Dendritic cell treated with granulocyte-macrophage colony-stimulating factor and Interleukin-4, amounts not matched to agents 40 ng/mL and 50 ng/mL, for 4 days (primary cell): ENCODE measurements at regions not wholly inside any gene's neighbourhood (a gene's known extent, or its start where the extent isn't known, plus 50 kb on each side); places are given as distances from the start of the nearest gene placed in this dataset.

Experiments used
- H3K27ac Mint-ChIP-seq: one replicate; pipeline ENCODE4 v1.8.0; 2022; ENCODE audit warnings: mild to moderate bottlenecking, mixed read lengths
- H3K27me3 Mint-ChIP-seq: one replicate; pipeline ENCODE4 v1.8.0; 2022; ENCODE audit warnings: mild to moderate bottlenecking, mixed read lengths
- H3K36me3 Mint-ChIP-seq: one replicate; pipeline ENCODE4 v1.8.0; 2022; ENCODE audit warnings: low read depth, mixed read lengths
- H3K4me1 Mint-ChIP-seq: one replicate; pipeline ENCODE4 v1.8.0; 2022; ENCODE audit warnings: low read depth, mixed read lengths
- H3K4me3 Mint-ChIP-seq: one replicate; pipeline ENCODE4 v1.8.0; 2022; ENCODE audit warnings: mild to moderate bottlenecking, moderate library complexity, mixed read lengths
- H3K9me3 Mint-ChIP-seq: one replicate; pipeline ENCODE4 v1.8.0; 2022; ENCODE audit warnings: mixed read lengths
- intact Hi-C: fragments of 100-400 bp; cut with micrococcal nuclease; formaldehyde crosslinking; loops from one replicate; pipeline ENCODE4 v1.15.0; 2022

DNA sequence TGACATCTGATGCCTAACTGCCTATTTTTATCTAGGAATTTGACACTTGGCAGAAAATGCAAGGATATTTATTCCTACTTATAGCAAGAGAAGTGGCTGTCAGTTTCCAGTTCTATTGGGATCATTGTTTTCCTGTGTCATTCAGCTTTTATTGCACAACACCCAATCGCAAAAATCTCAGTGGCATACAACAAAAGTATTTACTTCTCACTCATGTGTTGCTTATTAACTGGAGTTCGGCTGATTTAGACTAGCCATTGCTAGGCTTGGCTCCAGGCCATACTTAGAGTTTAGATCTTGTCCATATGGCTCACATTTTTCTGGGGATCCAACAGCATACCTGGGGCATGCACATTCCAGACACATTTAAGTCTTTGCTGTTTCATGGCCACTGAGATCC is 218.6 kb upstream of the SYT1 start:
- no peak overlapping the region for H3K4me3 Mint-ChIP-seq
- no peak overlapping the region for H3K27ac Mint-ChIP-seq

DNA sequence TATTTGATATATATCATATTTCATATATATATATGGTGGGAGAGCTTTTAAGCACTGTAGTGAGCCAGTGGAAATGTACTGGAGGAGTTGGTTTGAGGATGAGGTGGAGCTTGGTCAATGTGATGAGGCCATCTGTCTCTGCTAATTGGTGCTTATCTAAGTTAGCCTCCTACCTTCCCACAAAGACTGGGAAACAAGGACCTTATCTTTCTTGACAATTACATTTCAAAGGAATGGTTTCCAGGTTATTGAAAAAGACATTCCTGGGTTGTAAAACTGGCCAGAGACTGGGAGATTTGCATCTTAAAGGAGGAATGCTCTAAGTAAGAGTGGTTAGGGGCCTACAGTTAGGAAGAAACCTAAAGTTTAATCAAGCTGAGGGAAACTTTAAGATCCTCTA is 212.8 kb upstream of the SYT1 start:
- intact Hi-C loops = no loop called here
- Mint-ChIP-seq H3K9me3 (peaks cover 16% of the 10 kb centered on the region), H3K27me3 (no peaks in the 10 kb centered on the region), H3K4me3 (no peak overlapping the region), H3K4me1 (no peaks in the 10 kb centered on the region), H3K27ac (no peak overlapping the region), H3K36me3 (no peaks in the 10 kb centered on the region)

More for the DNA sequence above, 218.6 kb upstream of the SYT1 start:
- peaks cover 3% of the 10 kb centered on the region for H3K9me3 Mint-ChIP-seq
- intact Hi-C loops = no loop called here
- H3K27me3 Mint-ChIP-seq = no peaks in the 10 kb centered on the region
- no peaks in the 10 kb centered on the region for H3K4me1 Mint-ChIP-seq
- no peaks in the 10 kb centered on the region for H3K36me3 Mint-ChIP-seq

DNA sequence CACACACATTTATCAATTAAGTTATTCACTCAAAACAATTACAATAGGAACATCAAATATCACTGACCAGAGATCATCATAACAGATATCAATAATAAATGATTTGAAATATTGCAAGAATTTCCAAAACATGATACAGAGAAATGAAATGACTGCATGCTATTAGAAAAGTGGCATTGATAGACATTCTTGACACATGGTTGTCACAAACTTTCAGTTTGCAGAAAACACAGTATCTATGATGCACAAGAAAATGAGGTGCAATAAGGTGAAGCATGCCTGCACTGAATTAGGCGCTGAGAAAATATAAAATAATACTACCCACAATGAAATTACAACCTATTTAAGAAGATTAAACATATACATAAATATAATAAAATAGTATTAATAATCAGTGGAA is 198.0 kb upstream of the SYT1 start:
- Mint-ChIP-seq H3K4me3 (no peak overlapping the region), H3K4me1 (no peaks in the 10 kb centered on the region), H3K9me3 (no peaks in the 10 kb centered on the region), H3K36me3 (no peaks in the 10 kb centered on the region), H3K27me3 (no peaks in the 10 kb centered on the region), H3K27ac (no peak overlapping the region)
- intact Hi-C loops = no loop called here

DNA sequence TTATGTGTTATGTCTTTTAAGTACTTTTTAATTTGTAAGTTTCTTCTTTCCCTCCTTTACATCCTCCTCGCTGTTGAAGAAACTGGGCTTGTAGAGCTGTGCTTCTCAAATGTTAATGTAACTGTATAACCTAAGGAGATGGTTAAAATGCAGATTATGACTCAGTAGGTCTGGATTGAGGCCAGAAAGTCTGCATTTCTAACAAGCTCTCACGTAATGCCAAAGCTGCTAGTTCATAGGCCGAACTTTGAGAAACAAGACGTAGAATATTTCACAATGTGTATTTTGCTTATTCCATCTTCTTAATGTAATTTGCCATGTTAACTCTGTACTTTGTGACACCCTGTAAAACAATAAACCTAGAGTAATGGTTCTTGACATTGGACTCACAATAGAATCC is 193.3 kb upstream of the SYT1 start:
- H3K27me3 Mint-ChIP-seq = no peaks in the 10 kb centered on the region
- H3K4me3 Mint-ChIP-seq = no peak overlapping the region
- H3K4me1 Mint-ChIP-seq = no peaks in the 10 kb centered on the region
- no peaks in the 10 kb centered on the region for H3K9me3 Mint-ChIP-seq
- no peaks in the 10 kb centered on the region for H3K36me3 Mint-ChIP-seq
- no peak overlapping the region for H3K27ac Mint-ChIP-seq
- intact Hi-C loops = no loop called here

DNA sequence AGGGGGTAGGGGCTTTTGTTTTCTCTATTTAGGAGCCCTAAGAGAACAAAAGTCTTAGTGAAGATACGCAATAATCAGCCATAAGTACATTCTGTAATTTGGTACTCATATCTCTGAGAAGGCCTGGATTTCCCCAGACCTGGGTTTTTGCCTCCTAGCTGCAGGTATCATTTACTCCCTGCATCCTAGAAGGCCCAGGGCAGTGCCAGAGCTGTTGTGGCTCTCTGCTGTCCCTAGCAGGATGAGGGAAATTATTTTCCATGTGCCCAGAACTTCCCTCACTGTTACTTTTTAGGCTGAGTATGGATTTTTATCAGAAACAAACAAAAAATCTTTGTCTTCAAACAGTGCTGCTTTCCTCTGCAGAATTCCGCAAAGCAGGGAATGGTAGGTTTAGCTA is 192.5 kb upstream of the SYT1 start:
- Mint-ChIP-seq H3K36me3 (no peaks in the 10 kb centered on the region), H3K9me3 (no peaks in the 10 kb centered on the region), H3K4me3 (no peak overlapping the region), H3K4me1 (no peaks in the 10 kb centered on the region), H3K27me3 (no peaks in the 10 kb centered on the region), H3K27ac (no peak overlapping the region)
- intact Hi-C loops = no loop called here

DNA sequence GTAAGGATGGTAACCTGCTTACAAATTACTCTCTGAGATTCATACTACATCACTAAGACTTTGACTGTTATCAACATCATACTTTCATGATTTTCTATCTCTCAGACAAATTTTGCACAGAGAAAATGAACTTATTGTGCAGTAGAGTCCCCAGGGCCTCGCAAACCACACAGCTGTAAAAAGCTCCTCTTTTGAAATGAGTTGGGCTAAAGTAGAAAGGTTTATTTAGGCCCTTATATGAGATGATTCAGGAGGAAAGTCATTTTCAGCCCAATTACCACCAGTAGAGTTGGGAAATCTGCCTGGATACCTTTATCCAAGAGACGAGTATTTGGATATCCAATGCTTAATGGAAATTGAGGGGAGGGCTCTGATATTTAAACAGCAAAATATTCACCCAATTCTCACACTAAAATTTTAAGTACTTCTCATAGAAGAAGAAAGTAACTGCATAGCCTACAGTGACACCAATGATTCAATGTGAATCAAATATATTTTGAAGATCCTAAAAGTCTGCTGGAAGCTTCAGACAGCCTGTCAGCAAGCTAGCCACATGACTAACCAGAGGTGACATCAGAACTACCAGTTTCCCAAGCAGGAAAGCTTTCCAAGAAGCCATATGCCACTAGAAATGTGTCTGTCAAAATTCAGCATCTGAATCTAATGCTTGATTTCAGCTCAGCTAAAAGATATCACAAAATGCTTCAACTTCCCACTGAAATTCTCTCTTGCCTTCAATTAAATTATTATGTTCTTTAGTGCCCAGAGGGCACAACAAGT is 190.1 kb upstream of the SYT1 start:
- Mint-ChIP-seq H3K27me3 (no peaks in the 10 kb centered on the region), H3K27ac (no peak overlapping the region), H3K9me3 (no peaks in the 10 kb centered on the region), H3K4me3 (no peak overlapping the region), H3K4me1 (no peaks in the 10 kb centered on the region), H3K36me3 (no peaks in the 10 kb centered on the region)
- intact Hi-C loops = no loop called here

DNA sequence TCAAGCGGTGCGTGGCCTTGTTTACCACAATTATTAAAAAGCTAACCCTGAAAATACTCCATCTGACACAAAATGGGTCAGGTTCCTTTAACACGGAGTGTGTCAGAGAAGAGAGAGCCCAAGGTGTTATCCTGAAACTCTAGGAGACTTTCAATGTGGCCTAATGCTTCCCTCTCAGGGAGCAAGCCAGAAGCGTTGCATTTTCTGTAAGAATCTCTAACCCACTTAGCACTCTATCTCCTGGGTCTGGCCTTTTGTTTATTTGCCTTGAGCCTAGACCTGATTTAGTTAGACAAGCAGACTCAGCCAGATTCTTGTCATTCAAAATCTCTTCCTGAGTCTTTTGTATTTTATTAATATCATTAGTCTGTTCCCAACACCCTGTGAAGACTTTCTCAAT is 184.0 kb upstream of the SYT1 start:
- Mint-ChIP-seq H3K4me1 (no peaks in the 10 kb centered on the region), H3K27me3 (no peaks in the 10 kb centered on the region), H3K9me3 (no peaks in the 10 kb centered on the region), H3K27ac (no peak overlapping the region), H3K4me3 (no peak overlapping the region), H3K36me3 (no peaks in the 10 kb centered on the region)
- intact Hi-C loops = no loop called here

DNA sequence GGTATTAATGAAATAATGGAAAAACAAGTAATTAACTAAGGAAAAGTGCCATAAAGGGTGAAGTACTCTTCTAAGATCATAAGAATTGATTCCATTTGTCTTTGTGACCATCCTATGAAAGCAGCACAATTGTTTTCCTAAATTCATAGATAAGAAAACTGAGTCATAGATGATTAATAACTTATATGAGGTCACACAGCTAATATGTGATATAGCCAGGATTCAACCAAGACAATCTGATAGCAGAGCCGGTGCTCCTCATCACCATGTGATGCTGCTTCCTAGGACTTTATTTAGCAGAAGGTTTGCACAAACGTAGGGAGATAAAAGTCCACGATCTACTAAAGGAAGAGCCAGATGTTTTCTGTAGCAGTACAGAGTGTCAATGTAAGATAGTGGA is 181.5 kb upstream of the SYT1 start:
- no peak overlapping the region for H3K4me3 Mint-ChIP-seq
- H3K4me1 Mint-ChIP-seq = no peaks in the 10 kb centered on the region
- H3K27me3 Mint-ChIP-seq = no peaks in the 10 kb centered on the region
- no peaks in the 10 kb centered on the region for H3K9me3 Mint-ChIP-seq
- no peak overlapping the region for H3K27ac Mint-ChIP-seq
- intact Hi-C loops = no loop called here
- no peaks in the 10 kb centered on the region for H3K36me3 Mint-ChIP-seq

DNA sequence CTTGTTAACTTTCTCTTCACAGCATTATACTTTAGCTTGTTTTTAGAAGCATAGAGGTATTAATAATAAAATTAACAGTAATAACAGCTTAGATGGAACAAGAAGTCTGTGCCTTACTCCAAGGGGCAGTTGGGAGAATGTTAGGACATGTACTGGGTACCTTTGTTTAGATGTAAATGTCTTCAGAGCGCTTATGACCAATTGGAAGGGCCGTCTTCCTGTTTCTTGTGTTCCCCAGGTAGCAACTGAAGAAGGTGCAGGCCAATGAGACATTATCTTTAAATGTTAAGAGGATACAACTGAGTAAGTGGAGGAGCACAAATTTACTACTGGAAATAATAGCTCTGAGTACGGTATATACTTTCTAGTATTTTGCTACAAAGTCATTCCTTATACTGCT is 180.9 kb upstream of the SYT1 start:
- Mint-ChIP-seq H3K4me3 (no peak overlapping the region), H3K9me3 (peaks cover under 1% of the 10 kb centered on the region), H3K27ac (no peak overlapping the region), H3K36me3 (no peaks in the 10 kb centered on the region), H3K4me1 (no peaks in the 10 kb centered on the region), H3K27me3 (no peaks in the 10 kb centered on the region)
- intact Hi-C loops = loop anchor here (1.0 kb wide), 1 partner anchor 99 kb away; no protein-coding TSS in a partner anchor

DNA sequence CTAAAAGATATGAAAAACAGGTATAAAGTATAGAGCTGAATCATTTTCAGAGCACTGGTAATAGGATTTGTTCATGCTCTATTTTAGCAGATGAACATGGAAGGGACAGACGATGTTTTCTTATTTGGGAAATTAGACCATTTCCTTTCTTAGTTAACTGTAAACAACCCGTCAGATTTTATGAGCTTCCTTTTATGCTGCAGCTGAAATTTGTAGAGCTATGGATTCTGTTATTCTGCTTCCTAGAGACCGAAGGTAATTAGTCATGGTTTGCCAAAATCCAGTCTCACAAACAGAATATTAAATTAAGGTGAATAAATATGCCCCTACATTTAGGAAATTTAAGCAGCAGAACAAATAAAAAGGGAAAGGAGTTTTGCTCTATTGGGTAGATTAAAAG is 180.2 kb upstream of the SYT1 start:
- H3K27ac Mint-ChIP-seq = no peak overlapping the region
- no peaks in the 10 kb centered on the region for H3K4me1 Mint-ChIP-seq
- H3K27me3 Mint-ChIP-seq = no peaks in the 10 kb centered on the region
- H3K4me3 Mint-ChIP-seq = no peak overlapping the region
- H3K9me3 Mint-ChIP-seq = peaks cover 8% of the 10 kb centered on the region
- H3K36me3 Mint-ChIP-seq = no peaks in the 10 kb centered on the region
- intact Hi-C loops = loop anchor here (1.0 kb wide), 1 partner anchor 98 kb away; no protein-coding TSS in a partner anchor

DNA sequence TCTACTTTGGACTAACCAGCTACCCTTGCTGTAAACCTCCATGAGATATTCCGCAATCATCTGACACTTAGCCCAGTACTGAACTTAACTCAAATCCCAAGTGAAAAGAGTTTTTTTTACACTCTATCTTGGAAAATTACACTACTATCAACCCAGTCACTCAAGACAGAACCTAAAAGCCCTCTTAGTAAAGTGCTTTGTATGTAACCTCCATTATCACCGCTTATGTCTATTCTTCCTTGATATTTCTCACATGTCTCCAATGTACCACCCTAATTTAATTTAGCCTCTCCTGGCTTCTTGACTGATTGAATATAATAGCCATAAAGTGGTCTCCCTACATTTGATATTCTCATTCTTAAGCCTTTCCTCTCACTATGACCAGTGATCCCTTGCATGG is 168.8 kb upstream of the SYT1 start:
- Mint-ChIP-seq H3K27me3 (no peaks in the 10 kb centered on the region), H3K9me3 (no peaks in the 10 kb centered on the region), H3K4me1 (no peaks in the 10 kb centered on the region), H3K36me3 (no peaks in the 10 kb centered on the region), H3K27ac (no peak overlapping the region), H3K4me3 (no peak overlapping the region)
- intact Hi-C loops = no loop called here

DNA sequence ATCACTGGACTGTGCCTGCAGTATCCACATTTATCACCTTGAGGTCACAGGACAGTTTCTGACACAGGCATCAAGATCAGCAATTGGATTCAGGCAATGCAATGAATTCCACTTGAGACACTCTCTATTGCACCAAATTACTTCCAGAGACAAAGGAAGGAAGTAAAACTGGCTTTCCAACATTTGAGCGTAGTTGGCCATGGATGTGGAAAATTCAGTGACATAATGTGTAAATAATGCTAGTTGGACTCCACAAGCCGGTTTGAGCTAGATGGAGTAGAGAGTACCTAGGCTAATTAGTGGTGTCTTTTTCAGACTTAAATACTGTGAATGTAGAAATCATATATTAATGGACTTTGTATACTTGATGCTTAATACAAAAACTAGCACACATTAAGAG is 168.3 kb upstream of the SYT1 start:
- H3K27me3 Mint-ChIP-seq = no peaks in the 10 kb centered on the region
- no peak overlapping the region for H3K27ac Mint-ChIP-seq
- no peak overlapping the region for H3K4me3 Mint-ChIP-seq
- intact Hi-C loops = no loop called here
- no peaks in the 10 kb centered on the region for H3K4me1 Mint-ChIP-seq
- no peaks in the 10 kb centered on the region for H3K9me3 Mint-ChIP-seq
- H3K36me3 Mint-ChIP-seq = no peaks in the 10 kb centered on the region

DNA sequence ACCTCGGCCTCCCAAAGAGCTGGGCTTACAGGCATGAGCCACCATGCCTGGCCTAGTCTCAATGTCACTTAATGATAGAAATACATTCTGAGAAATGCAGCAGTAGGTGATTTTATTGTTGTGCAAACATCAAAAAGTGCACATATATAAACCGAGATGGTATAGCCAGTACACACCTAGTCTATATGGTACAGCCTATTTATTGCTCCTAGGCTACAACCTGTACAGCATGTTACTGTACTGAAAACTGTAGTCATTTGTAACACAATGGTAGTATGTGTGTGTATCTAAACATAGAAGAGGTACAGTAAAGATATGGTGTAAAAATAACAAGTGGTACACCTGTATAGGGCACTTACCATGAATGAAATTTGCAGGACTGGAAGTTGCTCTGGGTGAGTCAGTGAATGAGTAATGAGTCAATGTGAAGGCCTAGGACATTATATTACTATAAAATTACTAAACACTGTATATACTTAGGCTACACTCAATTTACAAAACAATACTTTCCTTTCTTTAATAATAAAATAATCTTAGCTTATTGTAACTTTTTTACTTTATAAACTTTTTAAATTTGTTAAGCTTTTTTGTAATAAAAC is 166.7 kb upstream of the SYT1 start:
- no peaks in the 10 kb centered on the region for H3K9me3 Mint-ChIP-seq
- H3K4me1 Mint-ChIP-seq = no peaks in the 10 kb centered on the region
- intact Hi-C loops = no loop called here
- no peaks in the 10 kb centered on the region for H3K27me3 Mint-ChIP-seq
- H3K4me3 Mint-ChIP-seq = no peak overlapping the region
- H3K36me3 Mint-ChIP-seq = no peaks in the 10 kb centered on the region
- H3K27ac Mint-ChIP-seq = no peak overlapping the region

DNA sequence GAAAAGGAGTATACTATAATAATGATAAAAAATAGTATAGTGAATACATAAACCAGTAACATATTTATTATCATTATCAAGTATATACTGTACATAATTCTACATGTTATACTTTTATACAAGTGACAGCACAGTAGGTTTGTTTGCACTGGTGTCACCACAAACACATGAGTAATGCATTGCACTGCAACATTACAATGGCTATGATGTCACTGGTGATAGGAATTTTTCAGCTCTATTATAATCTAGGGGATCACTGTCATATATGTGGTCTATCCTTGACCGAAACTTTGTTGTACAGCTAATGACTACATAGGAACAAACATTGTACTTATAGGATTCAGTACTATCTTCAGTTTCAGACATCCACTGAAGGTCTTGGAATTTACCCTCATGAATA is 165.8 kb upstream of the SYT1 start:
- no peaks in the 10 kb centered on the region for H3K9me3 Mint-ChIP-seq

DNA sequence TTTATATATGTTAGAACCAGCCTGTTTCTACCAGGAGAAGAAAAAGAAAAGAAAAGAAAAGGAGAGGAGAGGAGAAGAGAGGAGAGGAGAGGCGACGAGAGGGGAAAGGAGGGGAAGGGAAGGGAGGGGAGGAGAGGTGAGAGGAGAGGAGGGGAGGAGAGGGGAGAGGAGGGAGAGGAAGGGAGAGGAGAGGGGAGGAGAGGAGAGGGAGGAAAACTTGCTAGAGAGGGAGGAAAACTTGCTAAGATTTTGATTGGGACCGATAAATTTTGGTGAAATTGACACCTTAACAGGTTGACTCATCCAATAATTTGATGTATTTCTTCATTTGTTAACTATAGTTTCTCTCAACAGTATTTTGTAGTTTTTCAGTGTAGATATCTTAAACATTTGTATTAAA is 164.0 kb upstream of the SYT1 start:
- no peaks in the 10 kb centered on the region for H3K27me3 Mint-ChIP-seq
- H3K4me1 Mint-ChIP-seq = no peaks in the 10 kb centered on the region
- no peak overlapping the region for H3K4me3 Mint-ChIP-seq
- no peaks in the 10 kb centered on the region for H3K9me3 Mint-ChIP-seq
- no peak overlapping the region for H3K27ac Mint-ChIP-seq
- no peaks in the 10 kb centered on the region for H3K36me3 Mint-ChIP-seq
- intact Hi-C loops = no loop called here

More for the DNA sequence above, 165.8 kb upstream of the SYT1 start:
- no peak overlapping the region for H3K27ac Mint-ChIP-seq
- no peak overlapping the region for H3K4me3 Mint-ChIP-seq
- H3K4me1 Mint-ChIP-seq = no peaks in the 10 kb centered on the region
- no peaks in the 10 kb centered on the region for H3K27me3 Mint-ChIP-seq
- no peaks in the 10 kb centered on the region for H3K36me3 Mint-ChIP-seq
- intact Hi-C loops = no loop called here
